GM19438 (cell line): ENCODE measurements at regions not wholly inside any gene's neighbourhood (a gene's known extent, or its start where the extent isn't known, plus 50 kb on each side); places are given as distances from the start of the nearest gene placed in this dataset.

ENCODE experiments used
- ATAC-seq: cut with Tn5 transposase; IDR thresholded peaks from one replicate; pipeline ENCODE4 v1.9.1; 2021; ENCODE audit warnings: low read depth; ENCODE audit not compliant: unreplicated experiment

DNA sequence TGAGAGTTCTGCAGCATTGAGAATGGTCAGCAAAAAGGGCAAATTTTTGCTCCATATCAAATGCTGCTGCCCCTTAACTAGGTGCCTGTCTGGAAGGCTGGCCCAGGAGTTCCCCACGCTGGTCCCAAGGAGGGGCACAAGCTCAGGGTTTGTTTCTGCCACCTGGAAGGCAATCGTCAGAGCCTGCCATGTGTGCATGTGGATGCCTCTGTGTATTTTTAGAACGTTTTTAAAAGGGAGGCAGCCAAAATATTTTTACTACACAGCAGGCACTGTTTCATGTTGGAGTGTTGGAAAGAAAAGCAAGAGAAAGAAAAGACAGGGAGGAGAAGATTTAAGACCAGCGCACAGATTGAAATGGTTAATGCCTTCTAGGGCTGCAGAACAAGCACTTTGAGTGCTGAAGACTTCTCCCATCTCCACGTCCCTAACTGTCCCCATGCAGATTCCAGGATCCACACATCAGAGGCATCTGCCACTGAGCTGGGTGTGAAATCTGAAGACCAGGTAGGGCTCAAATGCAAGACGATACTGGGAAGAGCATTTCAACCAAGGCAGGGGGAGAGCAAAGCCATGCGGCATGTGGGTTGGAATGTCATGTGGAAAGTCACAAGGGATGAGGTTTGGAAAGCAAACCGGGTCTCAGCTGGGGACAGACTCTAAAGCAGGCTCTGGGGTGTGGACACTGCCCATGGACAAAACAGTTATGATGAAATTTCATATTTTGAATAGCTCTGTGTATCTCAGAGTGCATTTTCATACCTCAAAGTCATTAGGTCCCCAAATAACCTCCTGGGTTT is 557.2 kb downstream of the BCL11B start:
- ATAC-seq, result no peak

DNA sequence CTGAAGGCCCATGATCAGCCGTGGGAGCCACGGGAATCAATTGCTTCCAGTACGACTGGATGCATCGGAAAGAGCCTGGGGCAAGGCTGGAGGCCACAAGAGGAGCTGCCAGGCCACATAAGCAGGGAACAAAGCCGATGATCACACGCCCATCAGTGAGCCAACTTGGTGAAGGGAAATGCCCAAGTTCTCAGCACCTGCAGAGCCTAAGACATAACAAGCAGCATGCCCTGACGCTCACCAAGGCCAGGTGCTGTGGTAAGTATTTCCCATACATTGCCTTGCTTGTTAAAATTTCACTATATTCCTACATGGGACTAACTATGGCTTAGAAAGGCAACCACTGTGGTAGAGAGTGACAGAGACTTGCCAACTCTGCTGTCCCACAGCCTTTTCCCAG is 555.9 kb downstream of the BCL11B start:
- ATAC-seq, result no peak

DNA sequence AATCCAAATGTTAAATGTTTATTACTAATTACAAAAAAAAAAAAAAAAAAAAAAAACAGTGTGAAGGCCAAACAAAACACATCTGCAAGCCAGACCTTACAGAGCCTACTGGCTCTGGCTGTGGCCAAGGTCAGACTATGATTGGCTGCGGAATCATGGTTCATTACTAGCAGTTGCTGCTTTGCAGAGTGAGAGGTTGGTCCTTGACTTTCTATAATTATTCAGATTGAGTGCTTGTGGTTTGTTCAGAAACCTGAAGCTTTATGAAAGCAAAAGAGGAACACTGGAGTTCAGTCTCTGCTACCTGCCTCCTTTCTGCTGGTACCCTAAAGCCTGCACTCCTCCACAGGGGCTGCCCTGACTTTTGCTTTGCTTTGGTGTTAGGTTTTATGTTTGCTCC is 550.9 kb downstream of the BCL11B start:
- ATAC-seq, result no peak

DNA sequence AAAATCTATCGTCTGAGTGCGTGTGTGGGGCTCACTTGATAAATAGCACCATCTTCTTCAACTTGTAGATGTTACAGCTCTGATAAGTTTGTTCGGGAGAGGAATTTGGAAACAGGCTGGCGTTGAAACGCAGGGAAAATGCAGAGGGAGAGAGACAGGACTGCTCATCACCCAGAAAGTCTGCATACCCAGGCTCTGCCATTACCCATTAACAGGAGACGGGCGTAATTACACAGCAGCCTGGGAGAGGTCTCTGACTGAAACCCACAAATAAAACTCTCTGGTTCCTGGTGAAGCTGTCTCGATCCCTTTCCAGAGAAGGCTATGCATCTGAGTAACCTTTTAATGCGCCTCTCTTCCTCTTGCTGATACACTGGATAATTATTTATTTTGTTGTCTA is 547.3 kb downstream of the BCL11B start:
- no peak for ATAC-seq

DNA sequence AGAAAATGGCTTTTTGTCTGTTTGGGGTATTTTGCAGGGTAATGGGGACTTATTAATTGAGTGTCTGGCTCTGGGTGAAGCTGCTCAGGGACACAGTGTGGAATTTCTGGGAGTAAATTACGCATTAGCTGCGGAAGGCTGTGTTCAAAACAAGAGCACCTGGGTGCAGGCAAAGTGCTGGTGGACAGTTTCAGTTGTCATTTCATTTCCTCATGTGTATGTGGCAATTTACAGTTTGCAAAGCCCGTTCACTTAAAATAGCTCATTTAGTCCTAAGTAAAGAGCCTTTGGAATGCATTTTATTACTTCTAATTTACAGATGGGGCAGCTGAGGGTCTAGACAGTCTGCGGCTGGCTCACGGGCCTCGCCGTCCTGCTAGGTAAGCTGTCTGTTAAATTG is 546.8 kb downstream of the BCL11B start:
- no peak for ATAC-seq

DNA sequence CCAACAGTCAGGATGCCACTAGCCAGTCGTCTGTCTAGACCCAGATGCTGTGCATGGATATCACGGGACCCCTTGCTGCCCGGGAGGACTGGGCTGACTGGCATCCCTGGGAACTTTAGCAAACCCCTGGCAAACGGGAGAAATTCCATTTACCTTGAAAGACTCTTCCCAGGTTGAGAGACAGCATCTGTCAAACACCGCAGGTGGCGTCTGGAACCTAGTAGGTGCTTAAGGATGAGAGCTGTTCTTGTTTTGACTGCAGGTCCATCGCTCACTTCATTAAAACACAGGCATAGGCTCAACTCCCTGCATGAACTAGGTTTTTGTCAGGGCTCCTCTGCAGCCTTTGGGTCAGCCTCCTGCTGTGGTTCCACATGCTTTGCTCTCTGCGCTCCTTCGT is 546.3 kb downstream of the BCL11B start:
- no peak for ATAC-seq

DNA sequence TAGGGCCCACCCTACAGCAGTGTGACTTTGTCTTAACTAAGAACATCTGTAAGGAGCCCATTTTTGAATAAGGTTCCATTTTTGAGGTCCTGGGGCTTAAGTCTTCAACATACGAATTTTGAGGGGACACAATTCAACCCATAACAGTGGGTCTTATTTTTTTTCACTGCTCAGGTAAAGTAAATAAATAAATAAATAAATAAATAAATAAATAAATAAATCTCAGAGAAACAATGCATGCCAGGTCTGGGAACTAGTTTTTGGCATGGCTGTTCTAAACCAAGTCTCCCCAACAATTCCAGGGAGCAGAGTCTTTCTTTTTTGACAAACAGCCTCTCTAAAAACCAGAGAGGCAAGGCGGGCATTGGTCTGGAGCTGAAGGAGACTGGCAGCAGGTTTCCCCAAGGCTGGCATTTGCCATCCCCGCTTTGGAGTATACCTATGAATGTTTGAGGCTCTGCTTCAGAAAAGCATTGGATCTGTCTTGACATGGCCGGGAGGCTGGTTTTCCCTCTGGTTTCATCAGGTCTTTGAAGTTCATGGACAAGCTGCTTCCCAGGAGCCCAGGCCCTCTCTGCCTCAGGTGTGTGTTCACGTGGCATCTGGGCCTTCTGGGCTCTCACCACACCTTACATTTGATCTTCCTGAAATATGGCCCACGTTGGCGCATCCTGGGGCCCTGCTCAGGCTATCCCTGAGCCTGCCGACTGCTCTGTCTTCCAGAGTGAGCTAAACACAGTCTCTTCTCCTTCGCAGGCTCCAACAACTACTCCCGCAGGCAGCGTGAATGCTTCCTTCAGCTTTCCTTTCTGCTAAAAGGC is 545.2 kb downstream of the BCL11B start:
- ATAC-seq, result no peak

DNA sequence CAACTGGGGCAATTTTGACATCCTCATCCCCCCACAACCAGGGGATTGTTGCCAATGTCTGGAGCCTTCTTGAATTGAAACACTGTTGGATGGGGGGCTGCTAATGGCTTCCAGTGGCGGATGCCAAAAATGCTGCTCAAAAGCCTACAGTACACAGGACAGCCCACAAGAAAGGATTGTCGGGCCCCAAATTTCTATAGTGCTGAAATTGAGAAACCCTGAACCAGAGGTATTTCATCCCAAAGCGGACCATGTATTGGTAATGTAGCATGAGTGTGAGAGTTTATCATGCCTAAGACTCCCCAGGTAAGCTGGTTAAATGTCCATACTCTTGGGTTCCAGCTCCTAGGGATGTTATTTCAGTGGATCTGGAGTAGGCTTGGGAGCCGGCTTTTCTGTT is 544.0 kb downstream of the BCL11B start:
- ATAC-seq, result no peak

DNA sequence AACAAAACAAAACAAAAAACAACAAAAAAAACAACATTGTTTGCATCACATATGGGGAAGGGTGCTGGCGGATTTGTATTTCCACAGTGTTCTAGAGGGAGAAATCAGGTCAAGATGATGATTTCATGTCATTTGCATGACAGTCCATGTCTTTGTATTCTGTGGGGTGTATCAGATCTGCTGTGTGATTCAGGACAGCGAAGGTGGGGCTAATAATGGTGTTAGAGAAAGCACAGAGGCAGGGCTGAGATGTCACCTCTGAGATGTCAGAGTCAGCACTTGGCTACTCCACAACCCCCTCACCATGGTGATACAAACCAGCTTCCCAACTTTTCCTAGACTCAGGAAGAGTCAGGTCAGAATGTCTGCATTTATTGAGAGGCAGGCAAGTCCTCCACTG is 543.2 kb downstream of the BCL11B start:
- no peak for ATAC-seq

DNA sequence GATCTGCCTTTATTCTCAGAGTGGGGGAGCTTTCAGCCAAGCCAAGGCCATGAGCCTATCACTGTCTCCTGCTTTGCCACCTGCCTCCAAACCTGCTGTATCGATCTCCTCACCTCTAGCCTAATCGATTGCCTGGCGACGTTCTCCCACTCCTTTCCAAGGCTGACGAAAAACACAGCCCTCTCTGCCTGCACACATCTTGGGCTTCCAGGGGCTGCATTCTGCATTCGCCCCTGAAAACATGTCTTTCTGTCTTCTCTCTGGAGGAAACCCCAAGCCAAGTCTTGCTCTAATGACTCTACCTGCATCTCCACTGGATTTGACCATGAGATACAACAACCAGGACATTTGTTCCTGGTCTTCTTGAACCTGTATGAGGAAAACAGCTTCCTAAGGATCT is 540.7 kb downstream of the BCL11B start:
- no peak for ATAC-seq

DNA sequence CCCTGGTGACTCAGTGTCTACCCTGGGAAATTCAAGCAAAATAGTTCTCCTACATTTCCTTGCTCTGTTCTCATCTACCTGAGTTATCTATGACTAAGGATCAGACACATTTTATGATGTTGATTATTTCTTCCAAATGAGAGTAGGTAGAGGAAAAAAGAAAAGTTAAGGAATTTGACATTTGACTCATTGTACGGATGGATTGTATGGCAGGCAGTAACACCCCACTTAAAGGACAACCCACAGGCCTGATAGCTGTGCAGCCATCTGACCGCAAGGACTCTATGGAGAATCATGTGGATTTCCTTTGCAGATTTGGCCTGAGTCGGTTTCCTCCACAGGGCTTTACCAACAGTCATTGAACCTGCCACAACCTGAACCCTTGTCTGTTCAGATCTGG is 540.3 kb downstream of the BCL11B start:
- no peak for ATAC-seq

DNA sequence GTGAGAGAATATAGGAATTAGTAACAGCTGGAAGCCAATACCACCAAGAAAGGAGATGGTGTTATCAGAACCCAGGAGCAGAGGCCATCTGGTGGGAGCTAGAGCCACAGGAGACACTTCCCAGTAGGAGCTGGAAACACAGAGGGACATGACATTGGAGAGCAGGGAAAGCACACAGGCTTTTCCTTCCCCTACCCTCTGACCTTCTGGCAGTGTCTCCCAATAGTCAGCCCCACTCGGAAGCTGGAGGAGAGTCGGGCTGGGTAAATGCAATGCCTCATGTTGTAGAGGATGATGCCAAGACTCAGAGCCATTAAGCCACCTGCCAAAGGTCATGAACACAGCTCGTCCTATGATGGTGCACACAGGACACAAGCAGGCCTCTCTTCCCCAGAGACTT is 538.5 kb downstream of the BCL11B start:
- ATAC-seq, result no peak

DNA sequence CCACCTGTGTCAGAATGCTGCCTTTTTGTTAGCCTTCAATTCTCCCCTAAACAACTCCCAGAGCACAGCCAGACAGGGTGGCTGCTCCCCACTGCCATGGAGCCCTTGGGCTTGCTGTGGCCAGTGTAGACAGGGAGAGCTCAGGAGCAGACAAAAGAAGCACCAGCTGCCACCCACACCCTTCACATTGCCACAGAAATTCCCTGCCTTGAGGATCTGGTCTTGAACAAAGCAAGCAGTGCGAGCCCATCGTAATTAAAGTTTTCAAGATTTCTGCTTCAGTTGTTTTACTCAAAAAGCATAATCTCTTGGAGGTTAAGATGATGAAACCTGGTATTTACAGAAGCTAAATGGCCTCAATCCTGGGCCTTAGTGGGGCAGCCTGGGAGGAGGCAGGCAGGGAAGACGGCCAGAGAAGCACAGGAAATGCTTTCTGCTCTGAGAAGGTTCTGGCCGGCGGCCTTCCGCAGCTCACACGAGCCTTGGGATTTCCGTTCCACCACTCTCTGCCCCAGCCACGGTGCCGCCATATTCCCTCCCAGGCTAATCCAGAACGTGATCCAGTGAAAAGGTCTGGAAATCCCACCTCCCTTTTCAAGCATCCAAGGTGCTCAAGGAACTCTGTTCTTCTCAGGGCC is 535.2 kb downstream of the BCL11B start:
- ATAC-seq, result no peak

DNA sequence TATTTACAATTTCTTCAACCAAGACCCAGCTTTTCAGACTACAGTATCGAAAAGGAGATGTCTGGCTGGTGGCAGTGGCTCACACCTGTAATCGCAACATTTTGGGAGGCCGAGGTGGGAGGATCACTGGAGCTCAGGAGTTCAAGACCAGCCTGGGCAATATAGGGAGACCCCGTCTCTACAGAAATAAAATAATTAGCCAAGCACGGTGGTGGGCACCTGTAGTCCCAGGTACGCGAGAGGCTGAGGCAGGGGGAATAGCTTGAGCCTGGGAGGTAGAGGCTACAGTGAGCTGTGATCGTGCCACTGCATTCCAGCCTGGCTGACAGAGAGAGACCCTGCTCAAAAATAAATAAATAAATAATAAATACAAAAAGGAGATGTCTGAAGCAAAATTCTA is 530.5 kb downstream of the BCL11B start:
- ATAC-seq, result no peak

DNA sequence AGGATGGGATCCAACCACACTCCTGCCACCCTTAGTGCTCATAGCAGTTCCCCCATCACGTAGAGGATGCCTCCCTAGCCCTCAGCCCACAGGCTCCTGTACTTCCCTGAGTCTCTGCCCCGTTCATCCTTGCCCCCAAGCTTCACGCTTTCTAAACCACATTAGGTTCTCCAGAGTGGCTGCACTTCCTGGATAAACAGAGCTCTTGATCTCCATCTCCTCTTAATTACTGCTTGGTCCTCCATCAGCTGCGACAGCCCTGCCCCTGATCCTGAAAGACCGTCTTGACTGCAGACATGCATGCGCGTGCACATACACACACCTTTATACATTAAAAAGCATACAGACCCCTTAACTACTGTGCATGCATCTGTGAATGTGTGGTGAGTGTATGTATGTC is 530.0 kb downstream of the BCL11B start:
- ATAC-seq, result no peak

DNA sequence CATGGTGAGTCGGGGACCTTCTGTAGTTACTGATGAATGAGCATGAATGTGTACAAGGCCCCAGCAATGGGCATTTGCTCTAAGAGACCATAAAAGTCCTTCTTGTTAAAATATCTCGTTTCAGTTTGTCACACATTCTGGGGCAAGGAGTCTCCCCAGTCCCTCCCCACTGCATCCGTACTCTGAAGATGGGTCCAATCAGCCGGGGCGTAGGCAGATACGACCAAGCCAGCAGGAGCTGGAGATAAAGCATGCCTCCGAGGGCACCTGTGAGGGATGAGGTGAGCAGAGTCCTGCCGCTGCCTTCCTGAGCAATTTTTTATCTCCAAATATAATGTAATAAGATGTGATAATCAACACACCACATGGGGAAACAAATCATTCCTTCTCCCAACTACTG is 528.5 kb downstream of the BCL11B start:
- no peak for ATAC-seq

DNA sequence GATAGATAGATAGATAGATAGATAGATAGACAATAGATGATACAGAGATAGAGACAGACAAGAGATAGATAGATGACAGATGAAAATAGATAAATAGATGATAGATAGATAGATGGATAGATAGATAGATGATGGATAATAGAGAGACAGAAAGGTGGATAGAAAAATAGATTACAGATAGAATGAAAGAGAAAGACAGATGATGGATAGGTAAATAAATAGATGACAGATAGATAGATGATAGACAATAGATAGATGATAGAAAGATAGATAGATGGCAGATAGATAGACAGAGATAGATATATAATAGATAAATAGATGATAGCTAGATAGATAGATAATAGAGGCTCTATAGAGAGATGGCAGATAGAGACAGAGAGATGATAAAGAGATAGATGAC is 523.0 kb downstream of the BCL11B start:
- ATAC-seq, result no peak

DNA sequence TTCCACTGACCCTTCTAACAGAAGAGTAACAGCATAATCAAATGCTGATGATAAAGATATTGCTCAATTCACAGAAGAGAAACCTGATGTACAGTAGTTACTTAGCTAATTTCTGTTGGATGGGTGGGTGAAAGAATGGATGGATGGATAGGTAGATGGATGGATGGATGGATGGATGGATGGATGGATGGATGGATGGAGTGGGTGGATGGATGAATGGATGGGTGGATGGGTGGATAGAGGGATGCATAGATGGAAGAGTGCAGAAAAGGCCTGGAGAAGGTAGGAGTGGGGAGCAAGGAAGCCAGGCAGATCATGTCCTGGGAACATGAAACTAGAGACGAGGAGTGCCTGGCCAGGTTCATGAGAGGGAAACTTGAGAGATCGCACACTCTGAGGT is 520.9 kb downstream of the BCL11B start:
- ATAC-seq, result no peak

DNA sequence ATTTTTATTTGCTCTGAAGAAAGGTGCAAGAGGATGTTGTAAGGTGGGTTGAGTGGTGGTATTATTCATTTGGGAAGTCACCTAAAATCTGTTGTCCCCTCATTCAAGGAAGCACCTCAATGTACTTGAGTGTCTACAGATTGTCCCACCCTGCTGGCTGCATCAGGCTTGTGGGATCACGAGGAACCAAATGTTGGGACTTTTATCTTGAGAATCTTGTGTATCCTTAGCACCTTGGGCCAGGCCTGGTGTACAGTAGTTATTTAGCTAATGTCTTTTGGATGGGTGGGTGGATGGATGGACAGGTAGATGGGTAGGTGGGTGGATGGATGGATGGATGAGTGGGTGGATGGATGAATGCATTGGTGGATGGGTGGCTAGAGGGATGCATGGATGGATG is 519.3 kb downstream of the BCL11B start:
- no peak for ATAC-seq

DNA sequence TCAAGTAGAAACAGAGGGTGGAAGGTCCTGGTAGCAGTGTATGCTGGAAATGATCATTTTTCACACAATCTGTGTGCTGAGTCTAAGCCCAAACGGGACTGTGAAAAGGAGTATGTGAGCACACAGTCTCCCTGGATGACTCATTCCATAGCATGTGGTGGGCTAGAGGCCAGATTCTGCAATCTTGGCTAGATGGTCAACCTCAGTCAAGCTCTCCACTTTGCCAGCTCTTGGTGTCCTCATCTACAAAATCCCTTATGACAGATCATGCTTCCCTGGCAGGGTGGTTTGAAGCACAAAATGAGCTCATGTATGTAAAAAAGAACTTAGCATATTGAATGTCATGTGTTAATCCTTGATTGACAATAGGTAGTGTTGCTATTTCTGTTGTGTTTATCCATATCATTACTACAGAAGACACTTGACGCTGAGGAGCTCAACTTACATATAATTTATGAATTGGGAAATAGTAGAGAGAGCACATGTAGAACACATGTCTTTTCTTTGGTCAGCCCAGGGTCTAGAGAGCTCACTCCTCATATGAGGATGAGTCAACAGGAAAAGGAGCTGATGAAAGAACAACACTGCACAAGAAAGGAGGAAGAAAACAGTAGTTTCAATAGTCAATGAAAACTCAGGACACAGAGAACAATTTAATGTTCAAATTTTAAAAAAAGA is 517.5 kb downstream of the BCL11B start:
- ATAC-seq, result no peak

DNA sequence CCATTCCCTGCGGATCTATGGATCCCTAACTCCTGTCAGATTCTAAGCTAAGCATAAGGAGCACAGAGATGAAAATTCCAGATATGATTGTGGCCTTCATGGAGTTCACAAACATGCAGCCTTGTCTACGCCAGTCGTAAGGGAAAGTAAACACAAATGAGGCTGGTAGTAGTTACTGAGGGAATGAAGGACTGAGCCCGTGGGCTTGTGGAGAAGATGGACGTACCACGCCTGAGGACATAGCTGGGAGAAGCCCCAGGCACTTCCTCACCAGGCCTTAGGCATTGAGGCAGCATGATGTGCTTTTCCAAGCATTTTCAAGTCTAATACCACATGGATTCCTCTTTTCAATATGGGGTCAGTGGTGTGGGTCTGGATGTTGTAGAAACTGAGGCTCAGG is 515.2 kb downstream of the BCL11B start:
- ATAC-seq, result no peak
